ENCODE measurements at regions not wholly inside any gene's neighbourhood (a gene's known extent, or its start where the extent isn't known, plus 50 kb on each side); places are given as distances from the start of the nearest gene placed in this dataset.
"Not testable (repeated sequence)": the region's sequence is repeated elsewhere in the genome, so short reads cannot be mapped to it uniquely, and the experiment has no call there.

- no peak overlapping the region for H3K4me3 ChIP-seq
- no peaks in the 10 kb centered on the region for H3K36me3 ChIP-seq (replicated peaks)
- no peaks in the 10 kb centered on the region for H3K27me3 ChIP-seq (ENCODE audit: low read depth)
- H3K4me1 ChIP-seq = peaks cover 4% of the 10 kb centered on the region
- DNase-seq (ENCODE audit: low spot score in 2 of 2) = no peak
- H3K9me3 ChIP-seq = no peaks in the 10 kb centered on the region
- in situ Hi-C loops (cut with MboI; ENCODE audit: low sequenced_read_pairs) = no loop called here
Measured at GRCh38 chr7:152923711-152924110, 164.2 kb downstream of the ACTR3B start.

- no peak for DNase-seq (ENCODE audit: low spot score in 2 of 2)
- Histone ChIP-seq H3K27me3 (ENCODE audit: low read depth) (no peaks in the 10 kb centered on the region), H3K4me3 (no peak overlapping the region), H3K4me1 (peaks cover 4% of the 10 kb centered on the region), H3K9me3 (no peaks in the 10 kb centered on the region), H3K36me3 (replicated peaks) (no peaks in the 10 kb centered on the region)
- in situ Hi-C loops (cut with MboI; ENCODE audit: low sequenced_read_pairs) = no loop called here
Measured at GRCh38 chr7:152924238-152924637, 164.7 kb downstream of the ACTR3B start.

GRCh38 chr7:152924826-152925411 is 165.4 kb downstream of the ACTR3B start:
- Histone ChIP-seq H3K27me3 (ENCODE audit: low read depth) (no peaks in the 10 kb centered on the region), H3K4me3 (peak overlapping the region; percentile 43), H3K9me3 (no peaks in the 10 kb centered on the region), H3K4me1 (peaks cover 4% of the 10 kb centered on the region), H3K36me3 (replicated peaks) (no peaks in the 10 kb centered on the region)
- DNase-seq (ENCODE audit: low spot score in 2 of 2) = no peak
- in situ Hi-C loops (cut with MboI; ENCODE audit: low sequenced_read_pairs) = no loop called here

- in situ Hi-C loops (cut with MboI; ENCODE audit: low sequenced_read_pairs) = no loop called here
- Histone ChIP-seq H3K4me1 (peaks cover 4% of the 10 kb centered on the region), H3K27me3 (ENCODE audit: low read depth) (no peaks in the 10 kb centered on the region), H3K4me3 (peak overlapping the region; percentile 43), H3K36me3 (replicated peaks) (no peaks in the 10 kb centered on the region), H3K9me3 (no peaks in the 10 kb centered on the region)
- DNase-seq (ENCODE audit: low spot score in 2 of 2) = peak; percentile 46 to 85
Measured at GRCh38 chr7:152925412-152926147, 166.0 kb downstream of the ACTR3B start.

- DNase-seq (ENCODE audit: low spot score in 2 of 2) = no peak
- in situ Hi-C loops (cut with MboI; ENCODE audit: low sequenced_read_pairs) = no loop called here
- H3K9me3 ChIP-seq = no peaks in the 10 kb centered on the region
- H3K27me3 ChIP-seq (ENCODE audit: low read depth) = no peaks in the 10 kb centered on the region
- no peaks in the 10 kb centered on the region for H3K36me3 ChIP-seq (replicated peaks)
- no peak overlapping the region for H3K4me3 ChIP-seq
- H3K4me1 ChIP-seq = no peaks in the 10 kb centered on the region
Measured at GRCh38 chr7:152931633-152932032, 172.1 kb downstream of the ACTR3B start.

- H3K4me3 ChIP-seq = no peak overlapping the region
- no peaks in the 10 kb centered on the region for H3K27me3 ChIP-seq (ENCODE audit: low read depth)
- DNase-seq (ENCODE audit: low spot score in 2 of 2) = no peak
- no peaks in the 10 kb centered on the region for H3K36me3 ChIP-seq (replicated peaks)
- H3K9me3 ChIP-seq = no peaks in the 10 kb centered on the region
- in situ Hi-C loops (cut with MboI; ENCODE audit: low sequenced_read_pairs) = no loop called here
- no peaks in the 10 kb centered on the region for H3K4me1 ChIP-seq
Measured at GRCh38 chr7:152937282-152937681, 177.7 kb downstream of the ACTR3B start.

- H3K4me1 ChIP-seq; H3K9me3 ChIP-seq; H3K36me3 ChIP-seq (replicated peaks); H3K27me3 ChIP-seq (ENCODE audit: low read depth); H3K4me3 ChIP-seq; in situ Hi-C loops (cut with MboI; ENCODE audit: low sequenced_read_pairs); DNase-seq (ENCODE audit: low spot score in 2 of 2): not testable (repeated sequence)
Measured at GRCh38 chr7:152946616-152947015, 187.1 kb downstream of the ACTR3B start.

GRCh38 chr7:152947686-152948085 is 188.1 kb downstream of the ACTR3B start:
- Histone ChIP-seq H3K4me1 (no peaks in the 10 kb centered on the region), H3K9me3 (no peaks in the 10 kb centered on the region; the same call in 1 of the 2 replicates), H3K27me3 (ENCODE audit: low read depth) (no peaks in the 10 kb centered on the region), H3K36me3 (replicated peaks) (no peaks in the 10 kb centered on the region), H3K4me3 (no peak overlapping the region)
- in situ Hi-C loops (cut with MboI; ENCODE audit: low sequenced_read_pairs) = no loop called here
- DNase-seq (ENCODE audit: low spot score in 2 of 2) = no peak

GRCh38 chr7:152949253-152949652 is 189.7 kb downstream of the ACTR3B start:
- in situ Hi-C loops (cut with MboI; ENCODE audit: low sequenced_read_pairs) = no loop called here
- H3K4me3 ChIP-seq = no peak overlapping the region
- no peak for DNase-seq (ENCODE audit: low spot score in 2 of 2)
- H3K9me3 ChIP-seq = no peaks in the 10 kb centered on the region; the same call in 1 of the 2 replicates
- no peaks in the 10 kb centered on the region for H3K27me3 ChIP-seq (ENCODE audit: low read depth)
- no peaks in the 10 kb centered on the region for H3K4me1 ChIP-seq
- no peaks in the 10 kb centered on the region for H3K36me3 ChIP-seq (replicated peaks)

- DNase-seq (ENCODE audit: low spot score in 2 of 2) = no peak
- H3K9me3 ChIP-seq = no peaks in the 10 kb centered on the region; the same call in 1 of the 2 replicates
- no peaks in the 10 kb centered on the region for H3K4me1 ChIP-seq
- in situ Hi-C loops (cut with MboI; ENCODE audit: low sequenced_read_pairs) = no loop called here
- H3K36me3 ChIP-seq (replicated peaks) = no peaks in the 10 kb centered on the region
- H3K27me3 ChIP-seq (ENCODE audit: low read depth) = no peaks in the 10 kb centered on the region
- H3K4me3 ChIP-seq = no peak overlapping the region
Measured at GRCh38 chr7:152949790-152950189, 190.2 kb downstream of the ACTR3B start.

- H3K4me3 ChIP-seq = no peak overlapping the region
- H3K27me3 ChIP-seq (ENCODE audit: low read depth) = no peaks in the 10 kb centered on the region
Measured at GRCh38 chr7:152956006-152956405, 196.5 kb downstream of the ACTR3B start.

GRCh38 chr7:152959610-152960009 is 200.1 kb downstream of the ACTR3B start:
- Histone ChIP-seq H3K27me3 (ENCODE audit: low read depth) (no peaks in the 10 kb centered on the region), H3K36me3 (replicated peaks) (no peaks in the 10 kb centered on the region), H3K9me3 (no peaks in the 10 kb centered on the region), H3K4me1 (no peaks in the 10 kb centered on the region), H3K4me3 (no peak overlapping the region)
- in situ Hi-C loops (cut with MboI; ENCODE audit: low sequenced_read_pairs) = no loop called here
- no peak for DNase-seq (ENCODE audit: low spot score in 2 of 2)

More at GRCh38 chr7:152956006-152956405, 196.5 kb downstream of the ACTR3B start:
- Histone ChIP-seq H3K4me1 (no peaks in the 10 kb centered on the region), H3K9me3 (no peaks in the 10 kb centered on the region; the same call in 1 of the 2 replicates), H3K36me3 (replicated peaks) (no peaks in the 10 kb centered on the region)
- DNase-seq (ENCODE audit: low spot score in 2 of 2) = peak; percentile 14 to 23
- in situ Hi-C loops (cut with MboI; ENCODE audit: low sequenced_read_pairs) = no loop called here

GRCh38 chr7:152961796-152962195 is 202.2 kb downstream of the ACTR3B start:
- H3K36me3 ChIP-seq (replicated peaks); in situ Hi-C loops (cut with MboI; ENCODE audit: low sequenced_read_pairs); H3K27me3 ChIP-seq (ENCODE audit: low read depth); H3K4me3 ChIP-seq; DNase-seq (ENCODE audit: low spot score in 2 of 2); H3K9me3 ChIP-seq; H3K4me1 ChIP-seq: not testable (repeated sequence)

GRCh38 chr7:152966189-152966588 is 206.6 kb downstream of the ACTR3B start:
- no peaks in the 10 kb centered on the region for H3K27me3 ChIP-seq (ENCODE audit: low read depth)
- H3K36me3 ChIP-seq (replicated peaks) = no peaks in the 10 kb centered on the region
- peaks cover 24% of the 10 kb centered on the region for H3K4me1 ChIP-seq
- no peak overlapping the region for H3K4me3 ChIP-seq
- H3K9me3 ChIP-seq = peaks cover 13% of the 10 kb centered on the region
- no peak for DNase-seq (ENCODE audit: low spot score in 2 of 2)
- in situ Hi-C loops (cut with MboI; ENCODE audit: low sequenced_read_pairs) = no loop called here

All from HAP-1 (cell line).